Neutrophil (primary cell): ENCODE measurements at regions not wholly inside any gene's neighbourhood (a gene's known extent, or its start where the extent isn't known, plus 50 kb on each side); places are given as distances from the start of the nearest gene placed in this dataset.

ENCODE experiments used
- H3K27ac ChIP-seq: fragments of 200-600 bp; sonication (generic); 2 replicates; pipeline ENCODE4 v1.5.1; 2016; ENCODE audit warnings: mild to moderate bottlenecking, moderate library complexity
- H3K27me3 ChIP-seq: fragments of 200-600 bp; sonication (generic); 2 replicates; pipeline ENCODE4 v1.6.0; 2016; ENCODE audit warnings: mild to moderate bottlenecking
- H3K36me3 ChIP-seq: fragments of 200-600 bp; sonication (generic); 2 replicates; pipeline ENCODE4 v1.5.1; 2017
- H3K4me1 ChIP-seq, 2 experiments: fragments of 200-600 bp in 1 of 2; sonication (generic) in 1 of 2; 1 replicate in 1 of 2; 2 replicates in 1 of 2; pipeline versions ENCODE4 v1.5.1 to v1.6.1; 2013 to 2016; ENCODE audit warnings: low read depth in 1 of 2, low read length in 1 of 2, mild to moderate bottlenecking in 1 of 2, moderate library complexity in 1 of 2; ENCODE audit not compliant: control insufficient read depth in 1 of 2, insufficient read depth in 1 of 2
- H3K4me3 ChIP-seq, 2 experiments: fragments of 200-600 bp in 1 of 2; sonication (generic) in 1 of 2; 1 replicate in 1 of 2; 2 replicates in 1 of 2; pipeline ENCODE4 v1.5.1; 2013 to 2016; ENCODE audit warnings: low read depth in 1 of 2, low read length in 1 of 2, mild to moderate bottlenecking in 1 of 2, moderate library complexity in 1 of 2
- H3K9me3 ChIP-seq: fragments of 200-600 bp; sonication (generic); 2 replicates; pipeline ENCODE4 v1.5.1; 2016
- TF ChIP-seq, protein P1 (sequence below): fragments of 200-600 bp; sonication (generic); IDR thresholded peaks from 2 replicates; pipeline ENCODE4 v1.5.1; 2016; ENCODE audit warnings: antibody characterized with exemption

GRCh38 chr9:93871286-93871685, 83.9 kb downstream of the BARX1 start:
- no peak overlapping the region for H3K4me3 ChIP-seq
- no peaks in the 10 kb centered on the region for H3K27me3 ChIP-seq
- H3K9me3 ChIP-seq, result no peaks in the 10 kb centered on the region
- no peaks in the 10 kb centered on the region for H3K36me3 ChIP-seq
- TF ChIP-seq, protein P1, sequence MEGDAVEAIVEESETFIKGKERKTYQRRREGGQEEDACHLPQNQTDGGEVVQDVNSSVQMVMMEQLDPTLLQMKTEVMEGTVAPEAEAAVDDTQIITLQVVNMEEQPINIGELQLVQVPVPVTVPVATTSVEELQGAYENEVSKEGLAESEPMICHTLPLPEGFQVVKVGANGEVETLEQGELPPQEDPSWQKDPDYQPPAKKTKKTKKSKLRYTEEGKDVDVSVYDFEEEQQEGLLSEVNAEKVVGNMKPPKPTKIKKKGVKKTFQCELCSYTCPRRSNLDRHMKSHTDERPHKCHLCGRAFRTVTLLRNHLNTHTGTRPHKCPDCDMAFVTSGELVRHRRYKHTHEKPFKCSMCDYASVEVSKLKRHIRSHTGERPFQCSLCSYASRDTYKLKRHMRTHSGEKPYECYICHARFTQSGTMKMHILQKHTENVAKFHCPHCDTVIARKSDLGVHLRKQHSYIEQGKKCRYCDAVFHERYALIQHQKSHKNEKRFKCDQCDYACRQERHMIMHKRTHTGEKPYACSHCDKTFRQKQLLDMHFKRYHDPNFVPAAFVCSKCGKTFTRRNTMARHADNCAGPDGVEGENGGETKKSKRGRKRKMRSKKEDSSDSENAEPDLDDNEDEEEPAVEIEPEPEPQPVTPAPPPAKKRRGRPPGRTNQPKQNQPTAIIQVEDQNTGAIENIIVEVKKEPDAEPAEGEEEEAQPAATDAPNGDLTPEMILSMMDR, result no peak
- no peaks in the 10 kb centered on the region for H3K4me1 ChIP-seq
- no peak overlapping the region for H3K27ac ChIP-seq

GRCh38 chr9:93869863-93870262, 85.3 kb downstream of the BARX1 start:
- TF ChIP-seq, protein P1, result no peak
- H3K27ac ChIP-seq, result no peak overlapping the region
- no peak overlapping the region for H3K4me3 ChIP-seq
- no peaks in the 10 kb centered on the region for H3K9me3 ChIP-seq
- peaks cover 6% of the 10 kb centered on the region for H3K27me3 ChIP-seq
- no peaks in the 10 kb centered on the region for H3K36me3 ChIP-seq
- no peaks in the 10 kb centered on the region for H3K4me1 ChIP-seq

GRCh38 chr9:93869088-93869487, 86.1 kb downstream of the BARX1 start:
- Histone ChIP-seq H3K36me3 (no peaks in the 10 kb centered on the region), H3K27me3 (peaks cover 6% of the 10 kb centered on the region)
- TF ChIP-seq, protein P1, result no peak

DNA sequence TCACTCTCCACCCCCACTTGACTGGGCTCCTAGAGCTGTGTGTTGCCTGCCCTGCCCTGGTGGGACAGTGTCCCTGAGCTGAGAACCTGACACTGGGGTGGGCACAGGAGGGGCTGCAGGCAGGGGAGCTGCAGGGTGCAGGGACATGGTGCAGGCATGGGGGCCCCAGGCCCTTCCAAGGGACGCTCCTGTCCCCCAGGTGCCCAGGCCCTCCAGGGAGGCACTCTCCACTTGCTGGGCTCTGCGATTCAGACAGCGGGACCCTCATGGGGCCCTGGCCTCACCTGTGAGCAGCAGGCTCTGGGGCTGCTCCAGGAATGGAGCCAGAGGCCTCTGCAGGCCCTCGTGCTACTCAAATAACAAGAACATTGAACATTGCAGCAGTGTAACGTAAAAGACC, 89.4 kb downstream of the BARX1 start:
- no peak overlapping the region for H3K4me3 ChIP-seq
- TF ChIP-seq, protein P1, result no peak

More at GRCh38 chr9:93869088-93869487, 86.1 kb downstream of the BARX1 start:
- H3K4me3 ChIP-seq, result no peak overlapping the region
- no peak overlapping the region for H3K27ac ChIP-seq
- no peaks in the 10 kb centered on the region for H3K9me3 ChIP-seq
- no peaks in the 10 kb centered on the region for H3K4me1 ChIP-seq

DNA sequence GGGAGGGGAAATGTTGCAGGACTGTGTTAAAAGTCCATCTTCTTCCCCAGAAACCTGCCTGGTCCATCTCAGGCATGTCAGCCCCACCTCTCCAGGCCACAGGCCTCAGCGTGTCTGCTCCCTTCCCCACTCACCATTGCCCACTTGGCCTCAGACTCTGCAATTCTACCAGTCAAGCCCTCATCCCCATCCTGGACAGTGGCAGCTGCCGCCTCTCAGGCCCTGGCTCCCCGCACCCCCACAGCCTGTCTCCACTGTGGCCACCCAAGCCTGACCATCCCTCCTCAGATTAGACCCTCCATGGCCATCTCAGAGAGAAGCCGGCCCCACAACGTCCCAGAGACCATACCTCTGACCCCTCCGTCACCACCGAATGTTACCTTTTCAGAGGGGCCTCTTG, 89.9 kb downstream of the BARX1 start:
- Histone ChIP-seq H3K27ac (no peak overlapping the region), H3K4me3 (no peak overlapping the region), H3K36me3 (no peaks in the 10 kb centered on the region), H3K27me3 (peaks cover 31% of the 10 kb centered on the region), H3K4me1 (no peaks in the 10 kb centered on the region), H3K9me3 (no peaks in the 10 kb centered on the region)
- TF ChIP-seq, protein P1, result no peak

More for the DNA sequence above, 89.4 kb downstream of the BARX1 start:
- Histone ChIP-seq H3K36me3 (no peaks in the 10 kb centered on the region), H3K4me1 (no peaks in the 10 kb centered on the region), H3K9me3 (no peaks in the 10 kb centered on the region), H3K27ac (no peak overlapping the region), H3K27me3 (peaks cover 27% of the 10 kb centered on the region)

- Histone ChIP-seq H3K36me3 (no peaks in the 10 kb centered on the region), H3K9me3 (no peaks in the 10 kb centered on the region), H3K4me3 (no peak overlapping the region), H3K4me1 (no peaks in the 10 kb centered on the region), H3K27ac (no peak overlapping the region), H3K27me3 (peaks cover 35% of the 10 kb centered on the region)
- TF ChIP-seq, protein P1, result no peak
Measured at GRCh38 chr9:93864840-93865239, 90.3 kb downstream of the BARX1 start.
